ENCODE measurements at regions not wholly inside any gene's neighbourhood (a gene's known extent, or its start where the extent isn't known, plus 50 kb on each side); places are given as distances from the start of the nearest gene placed in this dataset.
A peak's percentile ranks its signal among the peaks of the same experiment; 100 is the strongest.

DNA sequence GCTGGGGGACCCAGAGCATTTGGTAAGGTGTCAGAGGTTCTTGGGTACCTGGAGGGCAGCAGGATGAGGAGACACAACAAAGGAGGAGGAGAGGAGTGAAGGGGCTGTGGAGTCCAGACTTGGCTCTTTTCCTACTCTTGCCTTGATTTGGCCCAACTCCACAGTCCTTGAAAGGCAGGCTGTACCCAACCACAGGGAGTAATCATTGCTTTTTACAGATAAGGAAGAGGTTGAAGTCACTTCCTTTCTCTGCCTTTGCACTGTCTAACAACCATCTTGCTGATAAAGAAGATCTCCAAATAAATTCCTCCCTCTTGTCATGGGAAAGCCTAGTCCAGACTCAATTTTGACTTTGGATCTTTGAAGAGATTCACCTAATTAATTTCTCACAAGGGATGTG is 226.8 kb upstream of the HMGA2 start:
- peak overlapping the region; percentile 27 for H3K27ac Mint-ChIP-seq
- H3K9me3 Mint-ChIP-seq, result no peaks in the 10 kb centered on the region
- peaks cover 59% of the 10 kb centered on the region for H3K4me1 Mint-ChIP-seq
- DNase-seq (ENCODE audit: low spot score in 2 of 2, unreplicated experiment in 2 of 2), result no peak
- TF ChIP-seq, protein P1, sequence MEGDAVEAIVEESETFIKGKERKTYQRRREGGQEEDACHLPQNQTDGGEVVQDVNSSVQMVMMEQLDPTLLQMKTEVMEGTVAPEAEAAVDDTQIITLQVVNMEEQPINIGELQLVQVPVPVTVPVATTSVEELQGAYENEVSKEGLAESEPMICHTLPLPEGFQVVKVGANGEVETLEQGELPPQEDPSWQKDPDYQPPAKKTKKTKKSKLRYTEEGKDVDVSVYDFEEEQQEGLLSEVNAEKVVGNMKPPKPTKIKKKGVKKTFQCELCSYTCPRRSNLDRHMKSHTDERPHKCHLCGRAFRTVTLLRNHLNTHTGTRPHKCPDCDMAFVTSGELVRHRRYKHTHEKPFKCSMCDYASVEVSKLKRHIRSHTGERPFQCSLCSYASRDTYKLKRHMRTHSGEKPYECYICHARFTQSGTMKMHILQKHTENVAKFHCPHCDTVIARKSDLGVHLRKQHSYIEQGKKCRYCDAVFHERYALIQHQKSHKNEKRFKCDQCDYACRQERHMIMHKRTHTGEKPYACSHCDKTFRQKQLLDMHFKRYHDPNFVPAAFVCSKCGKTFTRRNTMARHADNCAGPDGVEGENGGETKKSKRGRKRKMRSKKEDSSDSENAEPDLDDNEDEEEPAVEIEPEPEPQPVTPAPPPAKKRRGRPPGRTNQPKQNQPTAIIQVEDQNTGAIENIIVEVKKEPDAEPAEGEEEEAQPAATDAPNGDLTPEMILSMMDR (IDR thresholded peaks at IDR 0.05; ENCODE audit: unreplicated experiment), result no peak
- no peaks in the 10 kb centered on the region for H3K27me3 Mint-ChIP-seq (ENCODE audit: low read depth)
- H3K36me3 Mint-ChIP-seq, result no peaks in the 10 kb centered on the region
- no peak overlapping the region for H3K4me3 Mint-ChIP-seq

DNA sequence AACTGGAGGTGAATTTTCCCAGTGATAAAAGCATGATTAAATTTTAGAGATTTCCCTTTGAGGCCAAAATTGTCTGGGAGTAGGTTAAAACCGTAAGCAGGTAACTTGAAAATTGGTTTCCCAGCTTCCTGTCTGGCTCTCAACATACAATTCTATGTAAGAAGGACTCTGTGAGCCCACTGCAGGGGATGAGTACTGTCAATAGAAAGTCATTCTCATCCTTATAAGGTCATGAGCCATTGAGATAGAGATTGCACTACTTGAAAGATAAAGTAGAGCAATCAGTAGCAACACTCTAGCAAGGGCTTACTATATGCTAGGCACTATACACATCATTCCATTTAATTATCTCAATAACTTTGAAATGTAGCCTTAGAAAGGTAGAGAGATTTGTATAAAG is 225.6 kb upstream of the HMGA2 start:
- DNase-seq (ENCODE audit: low spot score in 2 of 2, unreplicated experiment in 2 of 2), result no peak
- Mint-ChIP-seq H3K27ac (no peak overlapping the region), H3K4me1 (peaks cover 59% of the 10 kb centered on the region), H3K9me3 (no peaks in the 10 kb centered on the region), H3K27me3 (ENCODE audit: low read depth) (no peaks in the 10 kb centered on the region), H3K4me3 (no peak overlapping the region), H3K36me3 (no peaks in the 10 kb centered on the region)
- TF ChIP-seq, protein P1 (IDR thresholded peaks at IDR 0.05; ENCODE audit: unreplicated experiment), result no peak

DNA sequence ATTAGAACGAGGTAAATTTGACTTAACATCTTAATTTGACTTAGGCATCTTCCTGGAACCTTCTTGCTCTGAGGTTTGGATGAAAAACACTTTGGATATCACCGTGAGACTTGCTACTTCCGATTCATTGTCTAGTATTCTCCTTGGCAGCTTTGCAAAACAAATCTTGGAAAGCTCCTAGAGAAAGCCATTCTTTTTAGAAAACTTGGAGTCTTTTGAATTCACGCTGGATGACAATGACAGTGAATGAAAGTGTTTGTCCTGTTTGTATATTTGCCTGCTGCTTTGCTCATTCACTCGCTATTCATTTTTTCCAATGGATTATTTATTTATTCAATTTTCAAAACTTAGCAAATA is 222.1 kb upstream of the HMGA2 start:
- Mint-ChIP-seq H3K27ac (peak overlapping the region; percentile 65), H3K4me3 (no peak overlapping the region), H3K36me3 (peaks cover under 1% of the 10 kb centered on the region), H3K27me3 (ENCODE audit: low read depth) (no peaks in the 10 kb centered on the region), H3K4me1 (peaks cover 53% of the 10 kb centered on the region), H3K9me3 (peaks cover under 1% of the 10 kb centered on the region)
- DNase-seq (ENCODE audit: low spot score in 2 of 2, unreplicated experiment in 2 of 2), result no peak
- TF ChIP-seq, protein P1 (IDR thresholded peaks at IDR 0.05; ENCODE audit: unreplicated experiment), result no peak

DNA sequence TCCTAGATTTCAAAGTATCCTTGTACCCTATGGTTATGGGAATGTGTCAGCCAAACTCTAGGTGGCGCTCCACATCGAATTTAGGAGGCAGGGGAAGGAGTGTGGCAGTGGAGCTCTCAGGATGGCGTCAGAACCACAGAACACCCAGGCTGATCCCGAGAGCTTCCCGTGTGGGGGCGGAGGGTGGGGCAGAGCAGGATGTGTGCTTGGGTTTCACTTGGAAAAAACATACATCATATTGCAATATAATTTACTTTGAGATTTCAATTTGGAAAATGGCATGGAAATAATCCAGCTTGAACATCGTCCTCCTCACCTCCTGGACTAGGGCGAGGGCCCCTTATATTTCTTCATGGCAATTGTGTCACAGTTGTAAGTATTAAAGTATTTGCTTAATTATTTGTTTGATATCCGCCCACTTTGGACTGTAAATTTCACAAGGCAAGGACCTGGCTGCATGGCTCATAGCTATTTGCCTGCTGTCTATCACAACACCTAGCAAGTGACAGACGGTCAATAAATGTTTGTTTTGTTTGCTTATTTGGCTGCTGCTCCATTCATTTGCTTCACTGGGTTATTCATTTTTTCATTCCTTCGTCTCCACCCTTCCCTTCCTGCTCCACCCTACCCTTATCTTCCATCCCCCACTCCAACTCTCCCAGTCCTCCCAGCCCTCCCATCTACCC is 221.5 kb upstream of the HMGA2 start:
- DNase-seq (ENCODE audit: low spot score in 2 of 2, unreplicated experiment in 2 of 2), result peak; percentile 45 to 69
- TF ChIP-seq, protein P1 (IDR thresholded peaks at IDR 0.05; ENCODE audit: unreplicated experiment), result peak; percentile 64
- peak overlapping the region; percentile 65 for H3K27ac Mint-ChIP-seq

DNA sequence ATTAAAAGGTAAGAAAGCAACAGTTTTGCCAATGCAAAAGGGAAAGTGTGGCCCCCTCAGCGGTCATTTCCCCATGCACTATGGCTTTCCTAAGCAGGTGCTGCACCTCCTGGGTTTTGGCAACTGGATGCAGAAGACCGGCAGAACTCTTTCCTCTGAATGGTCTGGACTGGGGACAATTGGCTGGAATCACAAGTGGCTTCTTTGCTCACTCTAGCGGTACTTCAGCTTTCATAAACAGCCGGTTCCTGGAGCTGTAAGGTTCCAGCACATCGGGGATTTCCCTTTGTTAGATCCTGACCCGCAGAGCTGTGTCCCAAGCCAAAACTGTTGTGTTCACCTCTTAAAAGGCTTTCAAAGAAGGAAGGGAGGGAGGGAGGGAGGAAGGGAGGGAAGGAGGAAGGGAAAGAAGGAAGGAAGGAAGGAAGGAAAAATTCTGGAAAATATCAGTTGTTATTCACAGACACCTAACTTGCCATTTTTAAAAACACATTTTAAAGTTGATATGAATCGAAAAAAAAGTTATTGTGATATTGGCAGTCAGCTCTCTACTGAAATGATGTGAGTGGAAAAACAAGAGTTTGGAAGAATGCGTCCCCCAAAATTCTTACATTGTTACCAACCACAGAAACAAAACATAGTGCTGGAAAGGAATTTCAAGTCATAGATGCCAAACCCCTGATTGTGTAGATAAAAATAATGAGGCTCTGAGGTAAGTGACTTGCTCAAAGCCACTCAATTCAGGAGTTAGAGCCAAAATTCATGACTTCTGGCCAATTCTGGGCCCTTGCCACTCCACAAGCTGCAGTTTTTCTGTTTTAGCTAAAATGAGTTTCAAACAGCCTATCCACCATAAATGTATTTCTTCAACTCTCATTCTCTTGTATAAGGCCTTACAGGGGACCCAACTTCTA is 220.6 kb upstream of the HMGA2 start:
- H3K27ac Mint-ChIP-seq, result peak overlapping the region; percentile 54
- H3K4me3 Mint-ChIP-seq, result no peak overlapping the region
- H3K4me1 Mint-ChIP-seq, result peaks cover 49% of the 10 kb centered on the region
- TF ChIP-seq, protein P1 (IDR thresholded peaks at IDR 0.05; ENCODE audit: unreplicated experiment), result no peak
- peaks cover 9% of the 10 kb centered on the region for H3K36me3 Mint-ChIP-seq
- DNase-seq (ENCODE audit: low spot score in 2 of 2, unreplicated experiment in 2 of 2), result no peak
- no peaks in the 10 kb centered on the region for H3K27me3 Mint-ChIP-seq (ENCODE audit: low read depth)
- H3K9me3 Mint-ChIP-seq, result peaks cover 12% of the 10 kb centered on the region

More for the DNA sequence above, 221.5 kb upstream of the HMGA2 start:
- Mint-ChIP-seq H3K4me1 (peaks cover 53% of the 10 kb centered on the region), H3K36me3 (peaks cover 6% of the 10 kb centered on the region), H3K4me3 (peak overlapping the region; percentile 18), H3K27me3 (ENCODE audit: low read depth) (no peaks in the 10 kb centered on the region), H3K9me3 (peaks cover 6% of the 10 kb centered on the region)

Data from mesothelial cell of epicardium (in vitro differentiated cells).